ENCODE measurements at regions not wholly inside any gene's neighbourhood (a gene's known extent, or its start where the extent isn't known, plus 50 kb on each side); places are given as distances from the start of the nearest gene placed in this dataset.

DNA sequence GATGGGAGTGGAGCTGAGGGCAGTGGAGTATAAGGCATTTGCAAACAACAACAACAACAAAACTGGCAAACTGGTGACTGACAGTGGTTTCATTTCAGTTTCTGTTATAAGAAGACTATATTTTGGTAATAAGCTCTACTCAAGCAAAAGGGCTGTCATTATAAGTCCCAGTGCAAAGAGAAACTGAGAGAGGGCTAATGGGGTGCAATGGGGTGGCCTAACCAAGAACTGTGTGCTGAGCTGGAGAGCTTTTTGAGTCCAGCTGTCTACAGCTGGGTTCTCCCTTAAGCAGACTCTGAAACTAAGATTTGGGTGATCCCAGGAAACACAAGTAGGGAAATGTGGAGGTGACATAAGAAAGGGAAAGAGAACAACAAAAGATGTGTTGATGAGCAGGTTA is 439.3 kb downstream of the ADRA2A start:
- H3K36me3 Mint-ChIP-seq (ENCODE audit: insufficient read depth in 1 of 3, low read depth in 3 of 3) = no peaks in the 10 kb centered on the region

More for the DNA sequence above, 439.3 kb downstream of the ADRA2A start:
- Histone ChIP-seq H3K23ac (ENCODE audit: insufficient read length, low read depth, low read length) (no peak overlapping the region), H2BK5ac (ENCODE audit: insufficient read length, low read length) (no peak overlapping the region), H3K4ac (ENCODE audit: low read depth, low read length) (no peak overlapping the region), H4K8ac (replicated peaks; ENCODE audit: insufficient read length, low read depth, low read length) (no peak overlapping the region), H3T11ph (ENCODE audit: low read length) (no peak overlapping the region), H3K9ac (ENCODE audit: extremely low read depth, insufficient read length, low read length) (no peak overlapping the region), H2BK120ac (ENCODE audit: low read depth, low read length, poor library complexity, severe bottlenecking) (no peak overlapping the region), H4K91ac (ENCODE audit: insufficient read length, low read depth, low read length) (no peak overlapping the region), H3K56ac (ENCODE audit: insufficient read length, low read depth, low read length) (no peak overlapping the region), H4K5ac (ENCODE audit: insufficient read length, low read depth, low read length) (no peak overlapping the region), H3K27ac (ENCODE audit: insufficient read length, low read depth, low read length) (no peak overlapping the region), H2AFZ (ENCODE audit: low read length) (no peak overlapping the region), H3K18ac (ENCODE audit: insufficient read length, low read depth, low read length) (no peak overlapping the region), H3K79me1 (ENCODE audit: insufficient read depth, low read depth, low read length, poor library complexity, severe bottlenecking) (no peaks in the 10 kb centered on the region), H3K9me3 (ENCODE audit: control insufficient read depth, low read depth, low read length) (no peaks in the 10 kb centered on the region), H2BK12ac (ENCODE audit: insufficient read length, low read depth, low read length) (no peak overlapping the region), H3K79me2 (ENCODE audit: insufficient read depth, low read length) (no peaks in the 10 kb centered on the region), H3K14ac (ENCODE audit: insufficient read depth, low read length) (no peak overlapping the region; the same call in 1 of the 2 replicates), H3K4me1 (ENCODE audit: insufficient read depth, low read length) (no peaks in the 10 kb centered on the region), H3K23me2 (ENCODE audit: insufficient read length, low read depth, low read length, poor library complexity, severe bottlenecking) (no peaks in the 10 kb centered on the region), H3K27me3 (ENCODE audit: insufficient read depth, low read length) (no peaks in the 10 kb centered on the region), H2BK20ac (ENCODE audit: low read depth, low read length, poor library complexity, severe bottlenecking) (no peak overlapping the region), H3K4me2 (ENCODE audit: insufficient read depth, insufficient read length, low read length) (no peak overlapping the region), H2AK5ac (ENCODE audit: insufficient read length, low read length) (no peak overlapping the region), H2BK15ac (ENCODE audit: low read depth, low read length) (no peak overlapping the region), H4K20me1 (ENCODE audit: control insufficient read depth, insufficient read depth, insufficient read length) (no peaks in the 10 kb centered on the region)
- Mint-ChIP-seq H3K4me1 (no peaks in the 10 kb centered on the region), H3K27me3 (ENCODE audit: low read depth) (no peaks in the 10 kb centered on the region), H3K27ac (no peak overlapping the region), H3K9me3 (no peaks in the 10 kb centered on the region), H3K4me3 (no peak overlapping the region)
- TF ChIP-seq, protein P1, sequence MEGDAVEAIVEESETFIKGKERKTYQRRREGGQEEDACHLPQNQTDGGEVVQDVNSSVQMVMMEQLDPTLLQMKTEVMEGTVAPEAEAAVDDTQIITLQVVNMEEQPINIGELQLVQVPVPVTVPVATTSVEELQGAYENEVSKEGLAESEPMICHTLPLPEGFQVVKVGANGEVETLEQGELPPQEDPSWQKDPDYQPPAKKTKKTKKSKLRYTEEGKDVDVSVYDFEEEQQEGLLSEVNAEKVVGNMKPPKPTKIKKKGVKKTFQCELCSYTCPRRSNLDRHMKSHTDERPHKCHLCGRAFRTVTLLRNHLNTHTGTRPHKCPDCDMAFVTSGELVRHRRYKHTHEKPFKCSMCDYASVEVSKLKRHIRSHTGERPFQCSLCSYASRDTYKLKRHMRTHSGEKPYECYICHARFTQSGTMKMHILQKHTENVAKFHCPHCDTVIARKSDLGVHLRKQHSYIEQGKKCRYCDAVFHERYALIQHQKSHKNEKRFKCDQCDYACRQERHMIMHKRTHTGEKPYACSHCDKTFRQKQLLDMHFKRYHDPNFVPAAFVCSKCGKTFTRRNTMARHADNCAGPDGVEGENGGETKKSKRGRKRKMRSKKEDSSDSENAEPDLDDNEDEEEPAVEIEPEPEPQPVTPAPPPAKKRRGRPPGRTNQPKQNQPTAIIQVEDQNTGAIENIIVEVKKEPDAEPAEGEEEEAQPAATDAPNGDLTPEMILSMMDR (conservative IDR thresholded peaks at IDR 0.05) = no peak
- no peak for DNase-seq
